A549 (cell line): ENCODE measurements at regions not wholly inside any gene's neighbourhood (a gene's known extent, or its start where the extent isn't known, plus 50 kb on each side); places are given as distances from the start of the nearest gene placed in this dataset.

Experiments
- ATAC-seq, 2 experiments: fragments of 200-7000 bp in 1 of 2; fragments of >200 bp in 1 of 2; cut with Nextera tagmentation in 1 of 2; cut with Tn5 transposase in 1 of 2; 3 replicates each; pipeline versions ENCODE4 v1.8.0 to v1.9.1; 2018 to 2020; ENCODE audit warnings: mild to moderate bottlenecking in 1 of 2, moderate library complexity in 1 of 2
- CTCF ChIA-PET: fragments of 300-600 bp; sonication (Branson Sonifier 250); formaldehyde crosslinking; extraction: SDS; loops from one replicate; lab custom pipeline; 2021; ENCODE audit warnings: antibody characterized with exemption, inconsistent platforms; lab: Yijun Ruan, JAX
- POLR2A ChIA-PET: fragments of 350-600 bp; formaldehyde crosslinking; extraction: SDS; loops from one replicate; lab custom pipeline; 2021; ENCODE audit warnings: antibody characterized with exemption, inconsistent platforms; lab: Yijun Ruan, JAX
- DNase-seq, 2 experiments: peaks; one replicate each; pipeline versions ENCODE4 v3.0.0 to v3.0.0-alpha.2; 2011 to 2016; ENCODE audit warnings: low read depth in 1 of 2, low spot score in 1 of 2
- FAIRE-seq: peaks from 2 replicates; lab custom pipeline; 2011; peaks lifted over from hg19 to GRCh38; lab: Jason Lieb, UNC
- H3K27ac ChIP-seq, 2 experiments: fragments of >200 bp; sonication (Bioruptor Twin); formaldehyde crosslinking; 3 replicates each; pipeline ENCODE4 v1.5.1; 2016 to 2017
- H3K4me1 ChIP-seq: fragments of >200 bp; sonication (Bioruptor Twin); formaldehyde crosslinking; 3 replicates; pipeline ENCODE4 v1.6.1; 2016
- H3K4me2 ChIP-seq: fragments of >200 bp; sonication (Bioruptor Twin); formaldehyde crosslinking; 3 replicates; pipeline ENCODE4 v1.6.1; 2016
- H3K4me3 ChIP-seq: fragments of >200 bp; sonication (Bioruptor Twin); formaldehyde crosslinking; 3 replicates; pipeline ENCODE4 v1.5.1; 2016
- H3K9me3 ChIP-seq: fragments of >200 bp; sonication (Bioruptor Twin); formaldehyde crosslinking; 3 replicates; pipeline ENCODE4 v1.6.1; 2016
- BCL3 ChIP-seq: fragments of >200 bp; sonication (Bioruptor Twin); formaldehyde crosslinking; IDR thresholded peaks from 3 replicates; pipeline ENCODE4 v1.6.1; 2016
- CEBPB ChIP-seq, 2 experiments: fragments of >200 bp in 1 of 2; sonication (Bioruptor Twin) in 1 of 2; formaldehyde crosslinking in 1 of 2; IDR thresholded peaks; 2 replicates each; pipeline ENCODE4 v1.6.1; 2012 to 2016
- CHD2 ChIP-seq: fragments of 150-350 bp; IDR thresholded peaks from 2 replicates; pipeline ENCODE4 v1.6.1; 2014; ENCODE audit warnings: low read length; ENCODE audit not compliant: partially characterized antibody
- EP300 ChIP-seq, 2 experiments: fragments of >200 bp; sonication (Bioruptor Twin); formaldehyde crosslinking; IDR thresholded peaks; 2 replicates in 1 of 2; 3 replicates in 1 of 2; pipeline ENCODE4 v1.6.1; 2016 to 2017
- JUNB ChIP-seq: fragments of >200 bp; sonication (Bioruptor Twin); formaldehyde crosslinking; IDR thresholded peaks from 2 replicates; pipeline ENCODE4 v1.6.1; 2016
- MAFK ChIP-seq: fragments of 450-650 bp; IDR thresholded peaks from 2 replicates; pipeline ENCODE4 v1.6.1; 2014; ENCODE audit not compliant: partially characterized antibody
- MAX ChIP-seq: IDR thresholded peaks from 2 replicates; pipeline ENCODE4 v1.6.1; 2012
- PHF8 ChIP-seq: fragments of 200-600 bp; sonication (generic); IDR thresholded peaks from 2 replicates; pipeline ENCODE4 v1.6.1; 2016; ENCODE audit warnings: low read depth, mild to moderate bottlenecking, antibody characterized with exemption, moderate library complexity, borderline replicate concordance
- RAD21 ChIP-seq, 2 experiments: fragments of >200 bp in 1 of 2; sonication (Bioruptor Twin) in 1 of 2; formaldehyde crosslinking in 1 of 2; IDR thresholded peaks in 1 of 2; conservative IDR thresholded peaks in 1 of 2; 2 replicates in 1 of 2; 3 replicates in 1 of 2; pipeline ENCODE4 v1.6.1; 2012 to 2018; ENCODE audit warnings: inconsistent platforms in 1 of 2
- RARB ChIP-seq: fragments of 250-450 bp; sonication (Bioruptor Pico); IDR thresholded peaks from 2 replicates; pipeline ENCODE4 v1.8.0; 2021; ENCODE audit warnings: mild to moderate bottlenecking, moderate library complexity
- RCOR1 ChIP-seq: fragments of 150-350 bp; IDR thresholded peaks from 2 replicates; pipeline ENCODE4 v1.6.1; 2014; ENCODE audit warnings: antibody characterized with exemption, low read length, low read depth
- REST ChIP-seq: fragments of 200-600 bp; sonication (generic); IDR thresholded peaks from 2 replicates; pipeline ENCODE4 v1.6.1; 2016; ENCODE audit warnings: antibody characterized with exemption, mild to moderate bottlenecking, moderate library complexity
- SMC3 ChIP-seq: fragments of >200 bp; sonication (Bioruptor Twin); formaldehyde crosslinking; IDR thresholded peaks from 3 replicates; pipeline ENCODE4 v1.6.1; 2018; ENCODE audit warnings: inconsistent platforms
- ZC3H11A ChIP-seq: fragments of 450-650 bp; IDR thresholded peaks from 2 replicates; pipeline ENCODE4 v1.6.1; 2014; ENCODE audit warnings: antibody characterized with exemption, mild to moderate bottlenecking
- ZSCAN20 ChIP-seq: fragments of 250-450 bp; sonication (Bioruptor Pico); IDR thresholded peaks from 2 replicates; pipeline ENCODE4 v1.8.0; 2022; ENCODE audit warnings: mild to moderate bottlenecking, moderate library complexity
- WGBS: methylation state at CpG from one replicate; pipeline ENCODE4 v1.1.6; 2017; ENCODE audit errors: missing lambda C conversion rate; 5-methylcytosine and 5-hydroxymethylcytosine counted together

GRCh38 chr2:34831096-34831495, 1232.0 kb upstream of the FAM98A start (continued):
- no peak for TF ChIP-seq REST
- TF ChIP-seq MAX, result no peak
- no peak for TF ChIP-seq ZSCAN20 (CRISPR knock-in tag)
- TF ChIP-seq MAFK, result no peak
- TF ChIP-seq SMC3, result no peak
- no peak for TF ChIP-seq CEBPB (IDR thresholded peaks at IDR 0.05)
- TF ChIP-seq, all 56 proteins: peak for 0

GRCh38 chr2:34828481-34828880, 1229.4 kb upstream of the FAM98A start:
- peaks cover 2% of the 10 kb centered on the region; the same call in 2 of the 3 replicates for H3K9me3 ChIP-seq
- no peak for DNase-seq
- H3K4me3 ChIP-seq, result no peak overlapping the region
- H3K4me1 ChIP-seq, result no peaks in the 10 kb centered on the region
- ChIA-PET CTCF (no interaction called here), POLR2A (no interaction called here)
- TF ChIP-seq RAD21 (conservative IDR thresholded peaks at IDR 0.05 in 1 of 2, IDR thresholded peaks at IDR 0.05 in 1 of 2), result no peak
- no peak for ATAC-seq
- no peak overlapping the region for H3K4me2 ChIP-seq
- H3K27ac ChIP-seq, result no peak overlapping the region
- no peak for FAIRE-seq

- H3K4me3 ChIP-seq, result no peak overlapping the region
- ATAC-seq (no peak), FAIRE-seq (no peak), DNase-seq (no peak)
- no peak overlapping the region for H3K4me2 ChIP-seq
- TF ChIP-seq BCL3 (no peak), EP300 (IDR thresholded peaks at IDR 0.05) (no peak)
- H3K27ac ChIP-seq, result no peak overlapping the region
- 53% methylated on average over 1 of the region's 1 CpG for WGBS
- POLR2A ChIA-PET, result no interaction called here
- CTCF ChIA-PET, result no interaction called here
- no peaks in the 10 kb centered on the region for H3K4me1 ChIP-seq
- H3K9me3 ChIP-seq, result peaks cover 2% of the 10 kb centered on the region; the same call in 2 of the 3 replicates
Measured at GRCh38 chr2:34827398-34827797, 1228.3 kb upstream of the FAM98A start.

- no peak for ATAC-seq
- Histone ChIP-seq H3K9me3 (no peaks in the 10 kb centered on the region; the same call in 1 of the 3 replicates), H3K4me2 (no peak overlapping the region)
- 19% methylated on average over 4 of the region's 4 CpGs for WGBS
- TF ChIP-seq RCOR1, result no peak
- TF ChIP-seq JUNB, result no peak
- TF ChIP-seq RARB (CRISPR knock-in tag), result no peak
- no peak for TF ChIP-seq MAX
- TF ChIP-seq PHF8, result no peak
- no peak for TF ChIP-seq ZC3H11A
- no peak for TF ChIP-seq CHD2
- TF ChIP-seq, all 56 proteins: peak for 0
- no peak overlapping the region for H3K4me3 ChIP-seq
- no peaks in the 10 kb centered on the region for H3K4me1 ChIP-seq
- no peak for DNase-seq
- H3K27ac ChIP-seq, result no peak overlapping the region
- FAIRE-seq, result no peak
- ChIA-PET POLR2A (no interaction called here), CTCF (no interaction called here)
Measured at GRCh38 chr2:34825686-34826085, 1226.6 kb upstream of the FAM98A start.
